ENCODE measurements at regions not wholly inside any gene's neighbourhood (a gene's known extent, or its start where the extent isn't known, plus 50 kb on each side); places are given as distances from the start of the nearest gene placed in this dataset.

DNA sequence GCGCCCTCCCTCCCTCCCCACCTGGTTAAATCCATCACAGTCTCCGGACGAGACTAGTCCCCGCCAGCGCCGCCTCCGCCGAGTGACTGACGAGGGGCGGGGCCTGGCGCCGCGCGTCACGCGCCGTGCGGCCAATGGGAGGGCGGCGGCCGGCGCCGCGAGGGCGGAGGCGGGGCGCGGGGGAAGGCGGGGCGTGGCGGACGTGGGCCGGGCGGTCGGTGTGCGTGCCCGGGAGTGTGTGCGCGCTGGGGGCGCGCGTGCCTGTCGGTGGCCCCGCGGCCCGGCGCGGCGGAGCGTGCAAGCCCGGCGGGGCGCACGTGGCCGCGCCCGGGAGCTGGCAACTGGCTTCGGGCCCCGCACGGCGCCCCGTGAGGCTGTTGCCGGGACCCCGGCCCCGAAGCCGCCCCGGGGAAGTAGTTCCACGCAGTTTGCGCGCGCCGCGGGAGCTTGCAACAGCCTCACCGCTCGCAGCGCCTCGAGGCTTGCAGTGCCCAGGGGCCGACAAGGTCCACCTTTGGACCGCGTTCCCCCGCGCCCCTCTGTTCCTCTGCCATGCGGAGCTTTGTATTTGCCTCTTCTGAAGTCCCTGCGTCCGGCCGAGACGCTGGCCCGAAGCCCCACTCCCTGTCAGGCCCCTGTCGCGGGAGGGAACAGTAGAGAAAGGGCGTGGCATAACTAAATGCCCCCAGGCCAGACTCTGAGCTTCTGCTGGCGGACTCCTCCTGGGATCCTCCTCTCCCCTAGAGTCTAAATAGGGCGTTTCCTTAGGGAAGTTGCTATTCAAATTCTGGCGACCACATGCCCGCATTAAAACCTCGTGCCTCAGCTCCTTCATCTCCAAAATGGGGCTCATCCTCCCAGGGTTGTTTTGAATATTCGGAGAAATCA is 400.9 kb downstream of the SHQ1 start:
- H3K4me2 ChIP-seq = peak overlapping the region; percentile 86
- peak overlapping the region; percentile 89 for H3K9ac ChIP-seq
- peak overlapping the region; percentile 81 for H3K27ac ChIP-seq
- no peak for TF ChIP-seq Cebpa-rat (IDR thresholded peaks at IDR 0.05)
- H3K4me1 ChIP-seq = peaks cover 42% of the 10 kb centered on the region
- H3K27me3 ChIP-seq = no peaks in the 10 kb centered on the region
- peaks cover 44% of the 10 kb centered on the region for H4K20me1 ChIP-seq
- H3K4me3 ChIP-seq = peak overlapping the region; percentile 86
- no peaks in the 10 kb centered on the region for H3K9me3 ChIP-seq
- H3K36me3 ChIP-seq = no peaks in the 10 kb centered on the region

DNA sequence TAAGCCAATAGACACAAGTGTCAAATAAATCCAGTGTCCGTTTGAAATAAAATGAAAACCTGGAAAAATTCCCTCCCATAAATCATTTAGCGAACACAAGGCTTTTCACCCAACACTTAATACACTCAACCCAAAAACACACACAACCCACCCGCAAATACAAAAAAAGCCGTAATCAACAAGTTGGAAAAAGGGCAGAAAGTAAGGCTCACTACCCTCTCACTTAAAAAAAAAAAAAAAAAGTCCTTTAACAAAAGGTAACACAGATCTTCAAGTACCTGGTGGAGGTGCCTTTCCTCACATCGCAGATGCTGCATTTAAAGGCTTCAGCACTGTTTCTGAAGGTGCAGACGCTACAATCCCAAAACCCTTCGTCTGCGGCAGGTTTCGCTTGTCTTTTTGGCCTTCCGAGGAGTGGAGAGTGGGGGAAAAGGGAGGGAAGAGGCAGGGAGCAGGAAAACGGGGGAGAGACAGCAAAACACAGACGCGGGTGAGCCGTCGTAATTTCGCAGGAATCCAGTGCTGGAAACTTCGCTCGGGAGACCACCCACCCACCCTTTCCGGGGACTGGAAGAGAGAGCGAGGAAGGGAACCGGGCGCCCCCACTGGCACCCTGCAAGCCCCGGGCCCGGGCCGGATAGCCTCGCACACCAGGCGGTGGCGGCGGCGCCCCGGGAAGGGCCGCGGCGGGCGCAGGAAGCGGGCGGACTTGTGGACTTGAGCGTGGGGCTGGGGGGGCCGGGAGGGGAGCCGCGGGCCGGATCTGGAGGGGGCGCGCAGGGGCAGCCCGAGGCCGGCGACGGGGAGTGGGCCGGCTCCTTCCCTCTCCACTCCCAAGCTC is 401.8 kb downstream of the SHQ1 start, which contains the start of gene RYBP:
Gene RYBP, minus strand, starts transcription at position 404 of the 841 bp plus-strand sequence.
- no peaks in the 10 kb centered on the region for H3K9me3 ChIP-seq
- peaks cover 42% of the 10 kb centered on the region for H3K4me1 ChIP-seq
- no peaks in the 10 kb centered on the region for H3K27me3 ChIP-seq
- H3K9ac ChIP-seq = peak within 1 kb of the TSS; percentile 89
- H3K4me3 ChIP-seq = peak within 1 kb of the TSS; percentile 86
- H3K4me2 ChIP-seq = peak within 1 kb of the TSS; percentile 88
- H3K36me3 ChIP-seq = no peaks in the 10 kb centered on the region
- H4K20me1 ChIP-seq = peaks cover 53% of the 10 kb centered on the region
- no peak for TF ChIP-seq Cebpa-rat (IDR thresholded peaks at IDR 0.05)
- peak within 1 kb of the TSS; percentile 81 for H3K27ac ChIP-seq

DNA sequence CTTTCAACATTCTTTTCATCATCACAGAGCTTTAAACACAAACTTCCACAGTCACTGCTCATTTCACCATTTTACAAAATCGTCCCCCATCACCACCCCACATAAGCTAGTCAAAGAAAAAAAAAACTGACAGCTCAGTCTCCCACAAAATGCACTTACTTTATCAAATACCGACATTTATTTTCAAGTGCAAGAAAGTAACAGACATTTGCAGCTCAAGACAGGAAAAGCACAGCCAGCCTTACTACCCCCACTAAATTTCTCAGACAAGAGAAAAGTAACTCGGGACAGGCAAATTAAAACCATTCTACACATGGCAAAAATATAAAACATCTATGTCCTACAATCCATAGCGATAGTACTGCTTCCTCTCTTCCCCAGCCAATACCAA is 402.4 kb downstream of the SHQ1 start:
- Histone ChIP-seq H3K27ac (no peak overlapping the region), H3K36me3 (no peaks in the 10 kb centered on the region), H3K9me3 (no peaks in the 10 kb centered on the region), H3K4me3 (peak overlapping the region; percentile 86), H3K4me1 (peaks cover 42% of the 10 kb centered on the region), H3K4me2 (peak overlapping the region; percentile 88), H3K9ac (peak overlapping the region; percentile 89), H4K20me1 (peaks cover 59% of the 10 kb centered on the region), H3K27me3 (no peaks in the 10 kb centered on the region)
- no peak for TF ChIP-seq Cebpa-rat (IDR thresholded peaks at IDR 0.05)

DNA sequence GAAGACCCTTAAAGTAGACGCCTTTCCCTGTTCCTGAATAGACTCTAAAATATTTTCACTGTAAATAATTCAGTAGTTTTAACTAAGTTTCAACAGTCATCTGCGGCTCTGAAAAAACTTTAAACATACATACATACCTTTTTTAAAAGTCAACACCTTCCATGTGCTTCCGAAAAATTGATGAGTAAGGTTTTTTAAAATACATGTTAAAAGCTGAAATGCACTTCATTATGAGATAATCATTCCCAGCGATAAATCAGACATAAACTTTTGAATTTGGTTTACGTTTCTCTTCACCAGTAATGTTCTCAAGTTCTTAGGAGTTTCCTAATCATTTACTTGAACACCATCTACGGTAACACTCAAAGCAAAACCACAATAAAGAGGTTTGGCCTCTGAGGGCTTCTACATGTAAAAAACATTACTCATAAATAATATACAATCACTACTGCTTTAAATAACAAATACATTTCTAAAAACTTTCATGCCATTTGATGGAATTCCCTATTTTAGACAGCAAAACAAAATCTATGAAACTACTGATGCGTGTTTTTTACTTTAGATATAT is 403.5 kb downstream of the SHQ1 start:
- peak overlapping the region; percentile 88 for H3K4me2 ChIP-seq
- H3K27me3 ChIP-seq = no peaks in the 10 kb centered on the region
- peaks cover 49% of the 10 kb centered on the region for H3K4me1 ChIP-seq
- no peak overlapping the region for H3K9ac ChIP-seq
- H3K36me3 ChIP-seq = peaks cover 7% of the 10 kb centered on the region; the same call in 1 of the 2 replicates
- TF ChIP-seq Cebpa-rat (IDR thresholded peaks at IDR 0.05) = no peak
- peaks cover 70% of the 10 kb centered on the region for H4K20me1 ChIP-seq
- no peak overlapping the region for H3K27ac ChIP-seq
- peak overlapping the region; percentile 86 for H3K4me3 ChIP-seq
- H3K9me3 ChIP-seq = no peaks in the 10 kb centered on the region

DNA sequence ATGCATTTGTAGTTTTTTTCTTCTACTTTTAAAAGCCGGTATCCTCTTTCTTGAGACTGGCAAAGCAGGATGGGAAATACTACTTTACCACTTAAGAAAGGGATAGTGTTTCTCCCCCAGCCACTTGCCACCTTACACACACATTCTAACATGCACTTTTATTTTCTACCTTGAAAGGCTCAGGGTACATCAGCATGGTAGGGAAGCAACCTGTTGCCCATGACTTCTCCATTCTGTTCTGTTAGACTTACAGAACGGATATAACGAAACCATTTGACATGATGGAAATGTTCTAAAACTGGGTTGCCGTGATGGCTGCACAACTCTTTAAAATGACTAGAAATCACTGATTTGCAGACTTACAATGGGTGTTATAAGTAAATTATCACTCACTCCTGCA is 405.5 kb downstream of the SHQ1 start:
- no peak overlapping the region for H3K4me3 ChIP-seq
- no peak overlapping the region for H3K9ac ChIP-seq
- TF ChIP-seq Cebpa-rat (IDR thresholded peaks at IDR 0.05) = no peak
- no peaks in the 10 kb centered on the region for H3K9me3 ChIP-seq
- H3K36me3 ChIP-seq = peaks cover 27% of the 10 kb centered on the region
- H3K4me2 ChIP-seq = no peak overlapping the region
- H3K27me3 ChIP-seq = no peaks in the 10 kb centered on the region
- H3K4me1 ChIP-seq = peaks cover 65% of the 10 kb centered on the region
- no peak overlapping the region for H3K27ac ChIP-seq
- peaks cover 90% of the 10 kb centered on the region for H4K20me1 ChIP-seq

DNA sequence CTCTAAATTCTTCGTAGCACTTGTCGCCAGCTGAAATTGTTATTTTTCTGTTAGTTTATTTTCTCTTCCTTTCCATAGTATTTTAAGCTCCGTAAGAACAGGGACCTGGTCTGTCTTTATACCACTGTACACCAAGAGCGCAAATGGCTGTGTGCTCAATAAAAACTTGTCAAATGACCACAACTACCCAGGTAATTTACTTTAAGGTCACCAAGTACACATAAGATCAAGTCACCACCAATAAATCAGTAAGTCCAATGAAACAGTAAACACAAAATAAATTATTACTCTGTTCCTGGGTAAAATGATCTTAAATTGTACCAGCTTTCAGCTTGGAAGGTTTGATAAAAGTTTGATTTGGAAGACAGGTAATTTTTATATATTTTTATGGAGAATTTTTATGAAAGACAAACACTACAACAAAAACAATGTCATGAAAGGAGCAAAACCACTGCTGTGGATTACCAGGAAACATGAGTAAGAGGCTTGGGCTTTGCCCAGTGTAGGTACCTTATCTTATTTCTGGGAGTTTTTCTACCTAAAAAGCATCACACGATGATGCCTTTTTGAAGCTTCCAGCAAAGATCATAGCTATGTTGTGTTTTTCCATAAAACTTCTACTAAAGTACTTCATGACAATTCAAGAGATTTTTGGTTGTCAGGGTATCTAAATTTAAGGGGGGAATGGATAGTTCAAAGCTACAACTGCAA is 406.8 kb downstream of the SHQ1 start:
- Histone ChIP-seq H3K27ac (no peak overlapping the region), H3K9me3 (no peaks in the 10 kb centered on the region), H3K4me1 (peaks cover 60% of the 10 kb centered on the region), H3K9ac (no peak overlapping the region), H3K4me2 (0 out of 2 replicates have a peak overlapping the region, but pooled peaks have one; percentile 4), H3K27me3 (no peaks in the 10 kb centered on the region), H3K4me3 (no peak overlapping the region), H3K36me3 (peaks cover 32% of the 10 kb centered on the region), H4K20me1 (peaks cover 100% of the 10 kb centered on the region)
- no peak for TF ChIP-seq Cebpa-rat (IDR thresholded peaks at IDR 0.05)

DNA sequence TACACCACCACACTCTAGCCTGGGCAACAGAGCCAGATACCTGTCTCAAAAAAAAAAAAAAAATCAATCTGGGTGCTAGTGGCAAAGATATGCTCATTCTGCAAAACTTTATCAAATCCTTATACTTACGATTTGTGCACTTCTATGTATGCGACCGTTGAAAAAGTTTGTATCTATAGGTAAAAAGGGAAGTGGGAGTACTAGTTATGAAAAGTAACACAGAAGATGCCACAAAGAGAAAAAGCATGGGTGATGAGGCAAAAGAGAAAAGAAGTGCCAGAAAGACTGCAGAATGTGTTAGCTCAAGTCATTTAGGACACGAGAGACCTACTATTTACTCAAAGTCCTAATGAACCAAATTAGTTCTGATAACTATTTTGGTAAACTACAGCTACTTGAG is 407.8 kb downstream of the SHQ1 start:
- Histone ChIP-seq H3K4me1 (peaks cover 55% of the 10 kb centered on the region), H3K4me2 (peak overlapping the region; percentile 31; the same call in 1 of the 2 replicates), H3K27ac (no peak overlapping the region), H3K27me3 (no peaks in the 10 kb centered on the region), H4K20me1 (peaks cover 100% of the 10 kb centered on the region), H3K4me3 (no peak overlapping the region), H3K36me3 (peaks cover 38% of the 10 kb centered on the region), H3K9me3 (no peaks in the 10 kb centered on the region), H3K9ac (no peak overlapping the region)
- no peak for TF ChIP-seq Cebpa-rat (IDR thresholded peaks at IDR 0.05)

DNA sequence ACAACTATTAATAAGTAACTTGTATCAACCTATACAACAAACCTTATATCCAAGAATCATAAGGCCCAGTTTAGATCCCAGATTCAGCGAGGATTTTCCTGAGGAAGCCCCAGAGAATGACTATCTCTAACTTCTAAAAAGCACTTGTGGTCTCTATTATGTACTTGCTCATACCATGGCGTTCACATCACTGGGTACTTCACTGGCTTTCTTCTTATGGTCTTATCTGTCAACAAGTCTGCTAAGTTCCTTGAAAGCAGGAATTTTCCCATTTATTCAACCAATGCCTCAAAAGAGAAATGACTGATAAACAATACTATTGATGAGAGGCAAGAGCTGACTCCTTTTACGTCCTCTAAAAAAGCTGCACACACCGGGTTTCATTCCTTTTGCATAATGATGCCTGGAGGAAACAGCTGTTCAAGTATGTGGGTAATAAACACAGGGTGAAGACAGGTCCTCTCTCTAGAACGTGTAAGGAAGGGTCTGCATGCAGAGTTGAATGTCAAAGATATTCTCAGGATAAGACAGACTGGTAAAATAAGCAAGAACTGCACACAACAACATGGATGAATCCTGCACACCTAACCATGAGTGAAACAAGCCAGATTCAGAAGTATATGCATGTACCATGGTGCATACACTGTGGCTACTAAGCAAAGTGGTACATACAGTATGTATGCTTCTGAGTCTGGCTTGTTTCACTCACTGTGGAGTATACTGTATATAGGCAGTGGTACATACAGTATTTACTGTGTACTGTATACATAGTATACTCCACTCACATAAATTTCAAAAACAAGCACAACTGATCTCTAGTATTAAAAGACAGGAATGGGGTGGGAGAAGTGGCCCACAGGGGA is 408.7 kb downstream of the SHQ1 start:
- Histone ChIP-seq H3K27ac (no peak overlapping the region), H3K36me3 (peaks cover 38% of the 10 kb centered on the region), H3K27me3 (no peaks in the 10 kb centered on the region), H3K9ac (no peak overlapping the region), H3K9me3 (no peaks in the 10 kb centered on the region), H3K4me3 (no peak overlapping the region), H3K4me1 (peaks cover 45% of the 10 kb centered on the region), H3K4me2 (peak overlapping the region; percentile 31), H4K20me1 (peaks cover 100% of the 10 kb centered on the region)
- TF ChIP-seq Cebpa-rat (IDR thresholded peaks at IDR 0.05) = no peak

Data from BLaER1 (cell line).